Activated T-helper 9 cell treated with anti-CD3 and anti-CD28 coated beads, Interleukin-2, amount 50 U/mL, for 16 hours (primary cell): ENCODE measurements at regions not wholly inside any gene's neighbourhood (a gene's known extent, or its start where the extent isn't known, plus 50 kb on each side); places are given as distances from the start of the nearest gene placed in this dataset.

Source experiments
- DNase-seq: peaks from one replicate; pipeline ENCODE4 v3.0.0-alpha.2; 2020; ENCODE audit warnings: low read depth

- DNase-seq = no peak
These were observed 169.4 kb downstream of the FOXL1 start for GRCh38 chr16:86747761-86748160.

- no peak for DNase-seq
These were observed 170.3 kb downstream of the FOXL1 start for GRCh38 chr16:86748652-86749051.

- DNase-seq = no peak
These were observed 173.0 kb downstream of the FOXL1 start for GRCh38 chr16:86751076-86752030.

DNA sequence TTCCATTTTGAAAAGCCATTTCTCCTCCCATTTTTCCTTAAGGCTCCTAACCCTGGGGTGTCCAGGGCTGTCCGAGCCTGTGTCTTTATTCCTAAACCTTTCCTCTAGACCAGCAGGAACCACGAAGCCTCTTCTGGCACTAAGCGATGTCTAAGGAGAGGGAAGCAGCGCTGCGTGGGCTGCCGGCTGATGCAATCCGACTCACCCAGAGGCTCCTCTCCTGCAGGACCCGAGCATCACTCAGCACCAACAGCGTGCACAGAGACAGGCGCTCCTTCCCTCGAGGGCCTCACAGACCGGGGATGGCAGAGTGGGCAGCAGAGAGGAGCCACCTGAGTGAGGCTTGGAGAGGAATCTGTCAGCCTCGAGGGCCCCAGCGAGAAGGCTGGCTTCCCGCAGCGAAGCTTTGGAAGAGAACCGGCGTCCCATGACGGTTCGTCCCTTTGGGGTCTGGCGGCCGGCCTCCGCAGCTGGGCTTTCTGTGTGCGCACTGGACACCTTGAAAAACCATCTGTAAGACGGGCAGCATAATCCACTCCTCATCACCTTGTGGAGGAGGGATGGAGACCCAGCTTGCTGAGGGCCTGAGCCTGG, 174.3 kb downstream of the FOXL1 start:
- no peak for DNase-seq

- no peak for DNase-seq
These were observed 175.1 kb downstream of the FOXL1 start for GRCh38 chr16:86753399-86753798.

DNA sequence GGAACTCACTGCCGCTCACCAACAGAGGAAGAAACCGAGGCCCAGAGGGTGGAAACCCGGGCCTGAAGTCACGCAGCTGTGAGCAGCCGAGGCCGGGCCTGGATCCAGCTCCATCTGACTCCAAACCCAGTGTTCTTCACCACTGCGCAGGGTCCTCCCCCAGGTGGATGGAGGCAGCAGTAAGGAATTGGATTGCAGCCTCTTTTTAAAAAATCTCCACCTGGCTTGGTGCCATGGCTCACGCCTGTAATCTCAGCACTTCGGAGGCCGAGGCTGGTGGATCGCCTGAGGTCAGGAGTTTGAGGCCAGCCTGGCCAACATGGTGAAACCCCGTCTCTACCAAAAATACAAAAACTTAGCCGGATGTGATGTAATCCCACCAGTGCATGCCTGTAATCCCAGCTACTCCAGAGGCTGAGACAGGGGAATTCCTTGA, 177.2 kb downstream of the FOXL1 start:
- no peak for DNase-seq

GRCh38 chr16:86756882-86757703, 178.7 kb downstream of the FOXL1 start:
- DNase-seq = no peak

- DNase-seq = no peak
These were observed 179.3 kb downstream of the FOXL1 start for GRCh38 chr16:86757704-86758040.

DNA sequence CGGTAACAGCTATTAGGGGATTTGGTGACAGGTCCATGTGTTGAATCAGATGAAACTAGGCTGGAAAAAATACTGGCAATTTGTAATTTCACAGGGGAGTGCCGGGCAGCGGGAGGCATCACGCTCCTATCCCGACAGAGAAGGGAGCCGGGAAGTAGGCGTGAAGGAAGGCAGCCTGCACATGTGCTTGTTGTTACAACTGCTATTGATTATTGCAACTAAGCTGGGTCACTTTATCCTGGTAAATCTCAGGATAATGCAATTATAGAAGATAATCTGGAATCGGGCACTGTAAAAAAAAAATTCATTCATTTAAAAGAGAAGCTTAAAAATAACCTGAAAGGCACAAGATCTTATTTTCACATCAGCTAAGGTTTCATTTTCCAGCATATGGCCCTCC, 180.6 kb downstream of the FOXL1 start:
- DNase-seq = no peak

DNA sequence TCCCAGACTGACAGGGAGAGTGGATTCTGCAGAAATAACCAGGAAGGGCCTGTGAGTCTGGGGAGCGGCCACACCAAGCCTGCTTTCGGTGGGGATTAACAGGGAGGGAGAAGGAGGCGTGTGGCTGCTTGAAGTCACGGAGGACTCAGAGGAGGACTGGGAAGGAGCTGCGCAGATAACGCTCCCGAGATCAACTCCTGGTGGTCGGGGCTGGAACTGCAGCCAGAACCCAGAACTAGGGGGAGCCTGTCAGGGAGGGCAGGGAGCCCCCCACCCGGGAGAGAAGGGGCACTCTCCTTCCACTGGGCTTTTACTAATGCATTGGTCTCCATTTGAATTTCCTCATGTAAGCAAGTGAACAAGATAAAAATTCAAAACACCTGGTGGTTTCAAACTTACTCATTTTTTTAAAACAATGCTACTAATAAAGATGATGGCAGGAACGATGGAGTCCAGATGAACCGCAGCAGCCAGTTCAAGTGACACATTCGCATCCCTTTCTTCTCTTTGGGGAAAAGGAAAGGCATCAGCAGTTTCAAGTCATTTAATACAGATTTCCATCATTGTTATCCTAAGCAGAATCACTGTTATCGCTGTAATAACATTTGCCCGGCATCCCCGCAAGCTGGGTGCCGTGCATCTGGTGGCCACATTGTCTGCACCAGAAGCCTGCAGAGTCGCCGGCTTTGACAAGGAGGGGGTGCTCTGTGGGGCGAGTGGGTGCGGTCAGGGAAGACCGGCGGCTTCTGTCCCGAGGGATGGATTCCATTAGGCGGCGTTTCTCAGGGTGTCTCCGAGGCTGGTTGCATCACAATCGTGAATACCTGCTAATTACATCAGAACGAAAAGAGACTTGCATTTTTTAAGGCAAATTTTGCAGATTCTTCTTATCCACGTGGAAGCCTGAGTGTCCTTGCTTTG, 183.0 kb downstream of the FOXL1 start:
- no peak for DNase-seq

GRCh38 chr16:86762095-86762494, 183.7 kb downstream of the FOXL1 start:
- DNase-seq = no peak

GRCh38 chr16:86763819-86764218, 185.5 kb downstream of the FOXL1 start:
- no peak for DNase-seq

- DNase-seq = no peak
These were observed 186.2 kb downstream of the FOXL1 start for GRCh38 chr16:86764551-86764950.

GRCh38 chr16:86765389-86766026, 187.2 kb downstream of the FOXL1 start:
- DNase-seq = no peak

GRCh38 chr16:86766700-86767099, 188.4 kb downstream of the FOXL1 start:
- no peak for DNase-seq

DNA sequence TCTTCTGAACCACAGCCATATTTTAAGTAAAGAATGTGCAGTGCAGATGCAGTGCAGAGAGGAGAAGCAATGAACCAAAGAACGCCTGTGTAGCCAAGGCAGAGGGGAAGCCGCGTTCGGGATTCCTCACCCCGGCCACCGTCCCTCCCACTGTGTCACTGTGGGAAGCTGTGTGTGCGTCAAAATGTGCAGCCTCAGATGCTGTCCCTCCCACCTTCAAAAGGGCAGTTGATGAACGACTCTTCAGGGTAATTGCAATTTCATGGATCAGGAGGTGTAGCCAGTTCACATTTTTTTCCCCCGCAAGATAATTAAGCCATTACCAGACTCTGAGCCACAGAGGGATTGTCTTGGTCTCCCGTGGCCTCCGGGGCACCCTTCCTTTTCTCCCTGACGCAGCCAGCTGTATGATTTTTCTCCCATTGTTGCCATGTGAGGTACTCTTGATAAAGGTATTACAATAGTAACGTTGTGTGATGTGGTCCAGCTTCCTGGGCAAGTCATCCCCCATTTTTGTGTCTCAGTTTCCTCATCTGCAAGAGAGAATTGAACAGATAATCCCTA, 190.0 kb downstream of the FOXL1 start:
- DNase-seq = no peak

DNA sequence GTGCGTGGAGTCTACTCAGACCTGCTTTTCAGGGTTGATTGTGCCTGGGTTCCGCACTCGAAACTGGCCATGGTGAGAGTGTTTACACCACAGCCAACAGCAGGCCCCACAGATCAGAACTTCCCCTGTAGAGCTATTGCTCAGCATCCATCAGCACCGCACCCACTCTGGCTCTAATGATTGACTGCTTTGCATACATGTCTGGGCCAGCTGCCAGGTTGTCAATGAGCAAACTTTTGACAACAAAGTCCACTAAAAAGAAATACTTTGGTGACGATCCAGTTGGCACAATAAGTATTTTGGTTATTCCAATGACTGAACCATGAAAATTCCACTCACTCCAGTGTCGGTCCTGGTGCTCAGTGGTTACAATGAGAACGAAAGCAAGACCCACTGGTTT, 190.7 kb downstream of the FOXL1 start:
- no peak for DNase-seq

- DNase-seq = no peak
These were observed 193.4 kb downstream of the FOXL1 start for GRCh38 chr16:86771506-86772460.

DNA sequence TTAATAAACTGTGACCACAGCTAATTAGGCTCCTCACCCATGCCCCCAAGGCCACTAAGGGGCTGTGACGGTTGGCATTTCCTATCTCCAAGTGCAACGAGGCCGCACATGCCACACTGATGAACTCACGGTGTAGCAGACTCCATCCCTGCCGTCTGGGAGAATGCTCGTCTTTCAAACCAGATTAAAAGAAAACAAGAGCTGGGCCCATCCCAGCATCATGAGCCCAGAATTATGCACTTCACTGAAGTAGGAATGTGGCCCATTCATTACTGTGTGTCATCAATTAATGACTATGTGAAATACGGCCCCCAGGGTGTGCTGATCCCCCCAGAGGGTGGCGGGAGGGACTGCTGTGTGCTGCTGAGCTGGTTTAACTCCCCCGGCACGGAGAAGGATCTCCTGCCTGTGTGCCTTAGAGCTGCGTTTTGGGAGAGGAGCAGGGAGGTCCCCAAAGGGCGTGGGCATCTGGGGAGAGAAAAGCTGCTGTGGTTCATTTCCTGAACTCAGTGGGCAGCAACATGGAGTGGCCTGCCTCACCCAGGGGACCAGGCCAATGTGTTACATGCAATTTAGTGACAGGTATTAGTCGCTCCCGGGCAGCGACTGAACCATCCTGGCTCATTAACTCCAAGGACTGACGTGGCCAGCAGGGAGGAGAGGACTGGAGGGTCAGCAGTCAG, 194.5 kb downstream of the FOXL1 start:
- no peak for DNase-seq
